ENCODE measurements at regions not wholly inside any gene's neighbourhood (a gene's known extent, or its start where the extent isn't known, plus 50 kb on each side); places are given as distances from the start of the nearest gene placed in this dataset.
"Not testable (repeated sequence)": the region's sequence is repeated elsewhere in the genome, so short reads cannot be mapped to it uniquely, and the experiment has no call there.

DNA sequence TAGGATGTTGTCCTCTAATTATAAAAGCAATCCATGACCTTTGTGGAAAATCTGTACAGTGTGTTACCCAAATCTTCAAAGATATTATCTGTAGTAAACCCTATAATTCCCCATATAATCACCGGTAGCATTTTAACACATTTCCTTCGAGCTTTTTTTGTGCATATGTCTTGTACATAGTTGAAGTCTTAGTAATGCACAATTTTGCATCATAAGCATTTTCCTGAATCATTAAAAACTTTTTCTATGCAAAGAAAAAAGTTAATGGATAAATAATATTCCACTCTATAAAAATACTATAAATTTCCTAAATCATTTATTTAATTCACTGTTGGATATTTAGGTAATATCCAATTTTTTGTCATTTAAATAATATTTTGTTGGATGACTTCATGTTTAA lies 201.7 kb downstream of the RRAGC start:
- TF ChIP-seq PAX5 (IDR thresholded peaks at IDR 0.05; ENCODE audit: insufficient read depth, low read length, severe bottlenecking) (no peak), POU2F2 (IDR thresholded peaks at IDR 0.05; ENCODE audit: low read depth, low read length) (no peak), POLR2AphosphoS5 (IDR thresholded peaks at IDR 0.05; ENCODE audit: low read depth, low read length) (no peak), SPI1 (IDR thresholded peaks at IDR 0.05; ENCODE audit: low read depth, low read length) (no peak), POLR2A (IDR thresholded peaks at IDR 0.05; ENCODE audit: low read depth, low read length) (no peak), TAF1 (IDR thresholded peaks at IDR 0.05; ENCODE audit: low read depth, low read length) (no peak)
- no peak for FAIRE-seq
- DNase-seq (ENCODE audit: insufficient read length, low spot score): no peak

DNA sequence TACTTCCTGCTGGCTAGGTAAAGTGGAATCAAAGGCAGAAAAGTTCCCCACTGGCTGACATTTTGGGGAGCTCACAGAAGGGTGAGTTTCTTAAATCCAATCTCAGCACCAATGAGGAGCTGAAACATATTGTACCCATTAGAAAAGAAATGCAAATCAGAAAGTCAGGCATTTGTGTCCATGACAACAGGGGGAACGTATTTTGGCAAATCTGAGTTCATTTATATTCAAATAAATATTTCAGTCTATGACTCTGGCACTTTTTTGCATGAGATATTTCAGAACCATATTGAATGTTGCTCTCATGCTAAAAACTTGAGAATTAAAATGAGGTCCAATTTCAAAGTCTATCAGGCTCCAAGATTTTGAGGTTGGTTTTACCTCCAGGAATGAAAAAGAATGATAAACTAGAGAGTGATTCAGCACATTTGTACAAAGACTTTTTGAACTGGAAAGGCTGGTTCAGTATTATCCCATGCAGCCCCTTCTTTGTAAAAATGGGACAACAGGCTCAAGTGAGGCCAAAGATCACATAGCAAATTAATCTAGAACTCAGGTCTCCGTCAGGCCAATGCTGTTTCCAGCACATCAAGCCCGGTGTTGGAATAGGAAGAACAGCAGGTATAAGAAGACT lies 202.2 kb downstream of the RRAGC start:
- no peak for TF ChIP-seq POU2F2 (IDR thresholded peaks at IDR 0.05; ENCODE audit: low read depth, low read length)
- no peak for TF ChIP-seq POLR2A (IDR thresholded peaks at IDR 0.05; ENCODE audit: low read depth, low read length)
- no peak for TF ChIP-seq SPI1 (IDR thresholded peaks at IDR 0.05; ENCODE audit: low read depth, low read length)
- no peak for TF ChIP-seq PAX5 (IDR thresholded peaks at IDR 0.05; ENCODE audit: insufficient read depth, low read length, severe bottlenecking)
- TF ChIP-seq POLR2AphosphoS5 (IDR thresholded peaks at IDR 0.05; ENCODE audit: low read depth, low read length): no peak
- TF ChIP-seq TAF1 (IDR thresholded peaks at IDR 0.05; ENCODE audit: low read depth, low read length): no peak
- FAIRE-seq: no peak
- no peak for DNase-seq (ENCODE audit: insufficient read length, low spot score)

GRCh38 chr1:38656726-38657125 lies 202.8 kb downstream of the RRAGC start:
- TF ChIP-seq POLR2AphosphoS5 (IDR thresholded peaks at IDR 0.05; ENCODE audit: low read depth, low read length) (no peak), PAX5 (IDR thresholded peaks at IDR 0.05; ENCODE audit: insufficient read depth, low read length, severe bottlenecking) (no peak), TAF1 (IDR thresholded peaks at IDR 0.05; ENCODE audit: low read depth, low read length) (no peak), SPI1 (IDR thresholded peaks at IDR 0.05; ENCODE audit: low read depth, low read length) (no peak), POLR2A (IDR thresholded peaks at IDR 0.05; ENCODE audit: low read depth, low read length) (no peak), POU2F2 (IDR thresholded peaks at IDR 0.05; ENCODE audit: low read depth, low read length) (no peak)
- FAIRE-seq (no peak), DNase-seq (ENCODE audit: insufficient read length, low spot score) (no peak)

DNA sequence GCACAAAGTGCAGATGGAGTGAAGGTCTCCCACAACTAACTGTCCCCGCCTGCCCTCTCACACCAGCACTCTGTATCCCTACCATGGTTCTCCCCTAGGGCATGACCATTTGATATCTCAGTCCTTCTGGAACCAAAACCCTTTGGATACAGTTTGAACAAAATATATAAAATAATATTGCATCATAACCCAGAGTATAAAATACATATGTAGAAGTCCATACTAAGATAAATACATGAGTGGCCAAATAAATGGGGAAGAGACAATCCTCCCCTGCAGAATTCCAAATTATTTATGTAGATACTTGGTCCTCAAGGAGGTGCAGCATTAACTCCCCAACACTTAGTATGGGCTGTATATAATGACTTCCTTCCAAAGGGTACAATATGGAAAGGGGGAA lies 207.4 kb downstream of the RRAGC start:
- TF ChIP-seq TAF1 (IDR thresholded peaks at IDR 0.05; ENCODE audit: low read depth, low read length): no peak
- TF ChIP-seq POLR2A (IDR thresholded peaks at IDR 0.05; ENCODE audit: low read depth, low read length): no peak
- no peak for TF ChIP-seq PAX5 (IDR thresholded peaks at IDR 0.05; ENCODE audit: insufficient read depth, low read length, severe bottlenecking)
- TF ChIP-seq POLR2AphosphoS5 (IDR thresholded peaks at IDR 0.05; ENCODE audit: low read depth, low read length): no peak
- no peak for TF ChIP-seq SPI1 (IDR thresholded peaks at IDR 0.05; ENCODE audit: low read depth, low read length)
- no peak for TF ChIP-seq POU2F2 (IDR thresholded peaks at IDR 0.05; ENCODE audit: low read depth, low read length)
- FAIRE-seq (no peak), DNase-seq (ENCODE audit: insufficient read length, low spot score) (no peak)

DNA sequence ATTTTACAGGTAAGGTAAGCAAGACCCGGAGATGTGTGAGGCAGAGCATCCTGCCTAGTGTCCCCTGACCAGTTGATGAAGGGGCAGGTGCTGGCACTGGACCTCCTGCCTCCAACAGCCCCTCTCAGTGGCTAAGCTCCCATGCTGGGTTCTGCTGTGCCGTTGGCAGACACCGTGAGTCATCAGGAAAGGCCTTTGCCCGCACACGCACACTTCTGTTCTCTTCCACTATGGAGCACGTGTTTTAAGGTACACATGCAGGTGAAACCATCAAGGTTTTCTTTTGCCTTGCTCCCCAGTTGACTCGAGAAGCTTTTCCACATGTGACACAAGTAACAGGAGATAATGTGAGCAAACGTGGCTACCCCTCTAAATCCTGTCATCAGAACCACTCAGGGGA lies 207.9 kb downstream of the RRAGC start:
- FAIRE-seq: no peak
- TF ChIP-seq POLR2AphosphoS5 (IDR thresholded peaks at IDR 0.05; ENCODE audit: low read depth, low read length) (no peak), TAF1 (IDR thresholded peaks at IDR 0.05; ENCODE audit: low read depth, low read length) (no peak), PAX5 (IDR thresholded peaks at IDR 0.05; ENCODE audit: insufficient read depth, low read length, severe bottlenecking) (no peak)
- DNase-seq (ENCODE audit: insufficient read length, low spot score): no peak

DNA sequence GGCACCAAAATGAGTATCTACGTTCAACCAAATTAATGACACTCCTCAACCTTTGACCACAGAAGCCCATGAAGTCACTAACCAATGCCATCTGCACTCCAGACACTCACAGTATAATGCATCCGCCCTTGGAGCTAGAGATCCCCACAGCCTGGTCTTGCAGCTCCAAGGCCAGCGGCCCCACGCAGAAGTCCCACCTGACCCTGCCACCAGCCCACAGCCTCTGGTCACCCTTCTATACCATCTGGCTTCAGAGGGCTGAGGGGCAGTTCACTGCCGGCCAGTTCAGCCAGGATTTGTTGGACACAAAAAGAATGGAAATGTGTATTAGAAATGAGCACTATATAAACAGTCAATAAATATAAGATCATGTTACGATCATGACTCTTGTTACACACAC lies 211.2 kb downstream of the RRAGC start:
- no peak for DNase-seq (ENCODE audit: insufficient read length, low spot score)
- TF ChIP-seq TAF1 (IDR thresholded peaks at IDR 0.05; ENCODE audit: low read depth, low read length) (no peak), PAX5 (IDR thresholded peaks at IDR 0.05; ENCODE audit: insufficient read depth, low read length, severe bottlenecking) (no peak), POU2F2 (IDR thresholded peaks at IDR 0.05; ENCODE audit: low read depth, low read length) (no peak), POLR2A (IDR thresholded peaks at IDR 0.05; ENCODE audit: low read depth, low read length) (no peak), POLR2AphosphoS5 (IDR thresholded peaks at IDR 0.05; ENCODE audit: low read depth, low read length) (no peak), SPI1 (IDR thresholded peaks at IDR 0.05; ENCODE audit: low read depth, low read length) (no peak)
- no peak for FAIRE-seq

DNA sequence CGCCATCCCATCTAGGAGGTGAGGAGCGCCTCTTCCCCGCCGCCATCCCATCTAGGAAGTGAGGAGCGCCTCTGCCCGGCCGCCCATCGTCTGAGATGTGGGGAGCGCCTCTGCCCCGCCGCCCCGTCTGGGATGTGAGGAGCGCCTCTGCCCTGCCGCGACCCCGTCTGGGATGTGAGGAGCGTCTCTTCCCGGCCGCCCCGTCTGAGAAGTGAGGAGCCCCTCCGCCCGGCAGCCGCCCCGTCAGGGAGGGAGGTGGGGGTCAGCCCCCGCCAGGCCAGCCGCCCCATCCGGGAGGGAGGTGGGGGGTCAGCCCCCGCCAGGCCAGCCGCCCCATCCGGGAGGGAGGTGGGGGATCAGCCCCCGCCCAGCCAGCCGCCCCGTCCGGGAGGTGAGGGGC lies 212.2 kb downstream of the RRAGC start:
- not testable (repeated sequence) for DNase-seq (ENCODE audit: insufficient read length, low spot score); FAIRE-seq

DNA sequence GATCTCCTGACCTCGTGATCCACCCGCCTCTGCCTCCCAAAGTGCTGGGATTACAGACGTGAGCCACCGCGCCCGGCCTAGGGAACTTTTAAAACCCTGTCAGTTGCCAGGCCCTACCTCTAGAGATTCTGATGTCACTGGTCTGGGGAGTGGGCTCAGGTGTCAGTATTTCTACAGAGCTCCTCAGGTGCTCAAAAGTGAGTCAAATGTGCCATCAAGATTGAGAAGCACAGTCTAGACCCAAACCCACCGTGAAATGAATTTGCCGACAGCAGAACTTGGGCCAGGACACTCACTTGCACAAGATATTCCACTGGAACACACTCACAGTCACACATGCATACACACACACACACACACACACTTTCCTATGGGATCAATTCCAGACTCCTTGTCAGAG lies 215.5 kb downstream of the RRAGC start:
- FAIRE-seq (no peak), DNase-seq (ENCODE audit: insufficient read length, low spot score) (no peak)
- TF ChIP-seq POLR2AphosphoS5 (IDR thresholded peaks at IDR 0.05; ENCODE audit: low read depth, low read length) (no peak), POU2F2 (IDR thresholded peaks at IDR 0.05; ENCODE audit: low read depth, low read length) (no peak), PAX5 (IDR thresholded peaks at IDR 0.05; ENCODE audit: insufficient read depth, low read length, severe bottlenecking) (no peak), POLR2A (IDR thresholded peaks at IDR 0.05; ENCODE audit: low read depth, low read length) (no peak), TAF1 (IDR thresholded peaks at IDR 0.05; ENCODE audit: low read depth, low read length) (no peak), SPI1 (IDR thresholded peaks at IDR 0.05; ENCODE audit: low read depth, low read length) (no peak)

DNA sequence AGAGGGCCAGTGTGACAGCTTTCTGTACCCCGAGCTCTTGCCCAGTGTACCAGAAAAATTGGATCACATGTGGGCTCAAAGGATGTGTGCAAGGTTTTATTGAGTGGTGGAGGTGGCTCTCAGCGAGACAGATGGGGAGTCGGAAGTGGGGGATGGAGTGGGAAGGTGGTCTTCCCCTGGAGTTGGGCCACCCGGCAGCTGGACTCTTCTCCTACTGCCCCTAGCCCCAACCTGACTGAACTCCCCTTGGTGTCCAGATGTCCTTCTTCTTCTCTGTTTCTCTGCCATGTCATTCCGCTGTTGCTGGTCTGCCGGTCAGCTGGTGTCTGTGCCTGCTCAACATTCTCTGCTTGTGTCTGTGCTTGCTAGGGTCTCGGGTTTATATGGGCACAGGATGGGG lies 217.9 kb downstream of the RRAGC start:
- FAIRE-seq: no peak
- DNase-seq (ENCODE audit: insufficient read length, low spot score): no peak
- TF ChIP-seq SPI1 (IDR thresholded peaks at IDR 0.05; ENCODE audit: low read depth, low read length): no peak
- TF ChIP-seq PAX5 (IDR thresholded peaks at IDR 0.05; ENCODE audit: insufficient read depth, low read length, severe bottlenecking): no peak
- no peak for TF ChIP-seq TAF1 (IDR thresholded peaks at IDR 0.05; ENCODE audit: low read depth, low read length)
- TF ChIP-seq POLR2AphosphoS5 (IDR thresholded peaks at IDR 0.05; ENCODE audit: low read depth, low read length): no peak
- TF ChIP-seq POU2F2 (IDR thresholded peaks at IDR 0.05; ENCODE audit: low read depth, low read length): no peak
- no peak for TF ChIP-seq POLR2A (IDR thresholded peaks at IDR 0.05; ENCODE audit: low read depth, low read length)

DNA sequence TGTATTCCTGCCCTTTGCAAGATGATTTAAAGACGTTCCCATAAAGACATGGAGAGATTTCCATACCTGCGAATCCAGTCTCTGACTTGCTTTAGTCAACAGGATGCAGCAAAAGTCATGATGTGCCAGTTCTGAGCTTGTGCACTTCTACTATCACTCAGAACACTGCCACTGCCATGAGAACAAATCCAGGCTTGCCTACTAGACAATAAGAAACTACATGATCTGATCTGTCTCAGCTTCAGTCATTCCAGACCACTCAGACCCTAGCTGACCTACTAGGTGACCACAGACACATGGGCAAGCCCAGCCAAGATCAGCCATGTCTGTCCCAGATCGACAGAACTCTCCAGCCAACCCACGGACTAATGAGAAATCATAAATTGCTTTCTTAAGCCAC lies 219.2 kb downstream of the RRAGC start:
- DNase-seq (ENCODE audit: insufficient read length, low spot score) (no peak), FAIRE-seq (no peak)
- TF ChIP-seq SPI1 (IDR thresholded peaks at IDR 0.05; ENCODE audit: low read depth, low read length) (no peak), POLR2A (IDR thresholded peaks at IDR 0.05; ENCODE audit: low read depth, low read length) (no peak), TAF1 (IDR thresholded peaks at IDR 0.05; ENCODE audit: low read depth, low read length) (no peak), POU2F2 (IDR thresholded peaks at IDR 0.05; ENCODE audit: low read depth, low read length) (no peak), PAX5 (IDR thresholded peaks at IDR 0.05; ENCODE audit: insufficient read depth, low read length, severe bottlenecking) (no peak)

All from GM12891 (cell line).